ENCODE measurements at regions not wholly inside any gene's neighbourhood (a gene's known extent, or its start where the extent isn't known, plus 50 kb on each side); places are given as distances from the start of the nearest gene placed in this dataset.

- intact Hi-C loops (cut with micrococcal nuclease): no loop called here
- Mint-ChIP-seq H3K4me3 (no peak overlapping the region), H3K27me3 (ENCODE audit: low read depth in 2 of 2) (peaks cover 11 to 17% of the 10 kb centered on the region in 2 donors), H3K36me3 (no peaks in the 10 kb centered on the region), H3K9me3 (no peaks in the 10 kb centered on the region), H3K4me1 (no peaks in the 10 kb centered on the region), H3K27ac (no peak overlapping the region)
- ATAC-seq: no peak
- Histone ChIP-seq H3K4me1 (ENCODE audit: control insufficient read depth, insufficient read depth, low read length) (no peaks in the 10 kb centered on the region), H3K27ac (ENCODE audit: low read length) (no peak overlapping the region), H3K9me3 (ENCODE audit: control insufficient read depth, insufficient read depth, low read length) (no peaks in the 10 kb centered on the region), H3K27me3 (ENCODE audit: control insufficient read depth, insufficient read depth, low read length) (no peaks in the 10 kb centered on the region), H3K36me3 (ENCODE audit: control insufficient read depth, insufficient read depth, low read length) (no peaks in the 10 kb centered on the region), H3K4me3 (ENCODE audit: low read length) (no peak overlapping the region)
- TF ChIP-seq, protein P1, sequence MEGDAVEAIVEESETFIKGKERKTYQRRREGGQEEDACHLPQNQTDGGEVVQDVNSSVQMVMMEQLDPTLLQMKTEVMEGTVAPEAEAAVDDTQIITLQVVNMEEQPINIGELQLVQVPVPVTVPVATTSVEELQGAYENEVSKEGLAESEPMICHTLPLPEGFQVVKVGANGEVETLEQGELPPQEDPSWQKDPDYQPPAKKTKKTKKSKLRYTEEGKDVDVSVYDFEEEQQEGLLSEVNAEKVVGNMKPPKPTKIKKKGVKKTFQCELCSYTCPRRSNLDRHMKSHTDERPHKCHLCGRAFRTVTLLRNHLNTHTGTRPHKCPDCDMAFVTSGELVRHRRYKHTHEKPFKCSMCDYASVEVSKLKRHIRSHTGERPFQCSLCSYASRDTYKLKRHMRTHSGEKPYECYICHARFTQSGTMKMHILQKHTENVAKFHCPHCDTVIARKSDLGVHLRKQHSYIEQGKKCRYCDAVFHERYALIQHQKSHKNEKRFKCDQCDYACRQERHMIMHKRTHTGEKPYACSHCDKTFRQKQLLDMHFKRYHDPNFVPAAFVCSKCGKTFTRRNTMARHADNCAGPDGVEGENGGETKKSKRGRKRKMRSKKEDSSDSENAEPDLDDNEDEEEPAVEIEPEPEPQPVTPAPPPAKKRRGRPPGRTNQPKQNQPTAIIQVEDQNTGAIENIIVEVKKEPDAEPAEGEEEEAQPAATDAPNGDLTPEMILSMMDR (IDR thresholded peaks at IDR 0.05): no peak
- WGBS (ENCODE audit: insufficient coverage): 96% methylated on average over 7 of the region's 8 CpGs
- DNase-seq: no peak
These were observed 144.5 kb downstream of the NUFIP1 start for GRCh38 chr13:44844786-44845185.

GRCh38 chr13:44843403-44843802 lies 145.9 kb downstream of the NUFIP1 start:
- Mint-ChIP-seq H3K4me1 (no peaks in the 10 kb centered on the region), H3K27ac (no peak overlapping the region), H3K36me3 (no peaks in the 10 kb centered on the region), H3K27me3 (ENCODE audit: low read depth in 2 of 2) (peaks cover 6 to 11% of the 10 kb centered on the region in 2 donors), H3K4me3 (no peak overlapping the region), H3K9me3 (no peaks in the 10 kb centered on the region)
- TF ChIP-seq, protein P1 (IDR thresholded peaks at IDR 0.05): no peak
- H3K36me3 ChIP-seq (ENCODE audit: control insufficient read depth, insufficient read depth, low read length): no peaks in the 10 kb centered on the region
- intact Hi-C loops (cut with micrococcal nuclease): no loop called here
- H3K9me3 ChIP-seq (ENCODE audit: control insufficient read depth, insufficient read depth, low read length): no peaks in the 10 kb centered on the region
- 100% methylated on average over 1 of the region's 1 CpG for WGBS (ENCODE audit: insufficient coverage)
- no peaks in the 10 kb centered on the region for H3K4me1 ChIP-seq (ENCODE audit: control insufficient read depth, insufficient read depth, low read length)
- no peaks in the 10 kb centered on the region for H3K27me3 ChIP-seq (ENCODE audit: control insufficient read depth, insufficient read depth, low read length)
- DNase-seq: no peak
- no peak overlapping the region for H3K27ac ChIP-seq (ENCODE audit: low read length)
- H3K4me3 ChIP-seq (ENCODE audit: low read length): no peak overlapping the region
- no peak for ATAC-seq

GRCh38 chr13:44842158-44842557 lies 147.1 kb downstream of the NUFIP1 start:
- no peaks in the 10 kb centered on the region for H3K4me1 ChIP-seq (ENCODE audit: control insufficient read depth, insufficient read depth, low read length)
- H3K27me3 Mint-ChIP-seq (ENCODE audit: low read depth in 2 of 2): peaks cover 2 to 6% of the 10 kb centered on the region in 2 donors
- no peak for DNase-seq
- ATAC-seq: no peak
- H3K4me3 Mint-ChIP-seq: no peak overlapping the region
- H3K36me3 ChIP-seq (ENCODE audit: control insufficient read depth, insufficient read depth, low read length): no peaks in the 10 kb centered on the region
- TF ChIP-seq, protein P1 (IDR thresholded peaks at IDR 0.05): no peak
- no peak overlapping the region for H3K27ac Mint-ChIP-seq
- no peak overlapping the region for H3K27ac ChIP-seq (ENCODE audit: low read length)
- no peaks in the 10 kb centered on the region for H3K4me1 Mint-ChIP-seq
- no peaks in the 10 kb centered on the region for H3K9me3 ChIP-seq (ENCODE audit: control insufficient read depth, insufficient read depth, low read length)
- 100% methylated on average over 1 of the region's 1 CpG for WGBS (ENCODE audit: insufficient coverage)
- H3K36me3 Mint-ChIP-seq: no peaks in the 10 kb centered on the region
- H3K9me3 Mint-ChIP-seq: no peaks in the 10 kb centered on the region
- H3K4me3 ChIP-seq (ENCODE audit: low read length): no peak overlapping the region
- intact Hi-C loops (cut with micrococcal nuclease): no loop called here
- H3K27me3 ChIP-seq (ENCODE audit: control insufficient read depth, insufficient read depth, low read length): no peaks in the 10 kb centered on the region

- DNase-seq (no peak), ATAC-seq (no peak)
- H3K4me3 Mint-ChIP-seq: no peak overlapping the region
- intact Hi-C loops (cut with micrococcal nuclease): no loop called here
- no peaks in the 10 kb centered on the region for H3K4me1 Mint-ChIP-seq
- Histone ChIP-seq H3K27ac (ENCODE audit: low read length) (no peak overlapping the region), H3K4me3 (ENCODE audit: low read length) (no peak overlapping the region), H3K4me1 (ENCODE audit: control insufficient read depth, insufficient read depth, low read length) (no peaks in the 10 kb centered on the region), H3K9me3 (ENCODE audit: control insufficient read depth, insufficient read depth, low read length) (no peaks in the 10 kb centered on the region), H3K36me3 (ENCODE audit: control insufficient read depth, insufficient read depth, low read length) (no peaks in the 10 kb centered on the region), H3K27me3 (ENCODE audit: control insufficient read depth, insufficient read depth, low read length) (no peaks in the 10 kb centered on the region)
- H3K9me3 Mint-ChIP-seq: no peaks in the 10 kb centered on the region
- no peak overlapping the region for H3K27ac Mint-ChIP-seq
- TF ChIP-seq, protein P1 (IDR thresholded peaks at IDR 0.05): no peak
- no peaks in the 10 kb centered on the region for H3K36me3 Mint-ChIP-seq
- H3K27me3 Mint-ChIP-seq (ENCODE audit: low read depth in 2 of 2): peaks cover 0 to 6% of the 10 kb centered on the region in 2 donors
- WGBS (ENCODE audit: insufficient coverage): 80% methylated on average over 1 of the region's 2 CpGs
These were observed 149.1 kb downstream of the NUFIP1 start for GRCh38 chr13:44840131-44840530.
